HG03439 (cell line): ENCODE measurements at regions not wholly inside any gene's neighbourhood (a gene's known extent, or its start where the extent isn't known, plus 50 kb on each side); places are given as distances from the start of the nearest gene placed in this dataset.
"Not testable (repeated sequence)": the region's sequence is repeated elsewhere in the genome, so short reads cannot be mapped to it uniquely, and the experiment has no call there.

ENCODE experiments used
- ATAC-seq: cut with Tn5 transposase; IDR thresholded peaks from one replicate; pipeline ENCODE4 v1.9.1; 2021; ENCODE audit warnings: mild to moderate bottlenecking, moderate library complexity; ENCODE audit not compliant: unreplicated experiment

- no peak for ATAC-seq
These were observed 203.3 kb upstream of the LMCD1 start for GRCh38 chr3:8298021-8298954.

GRCh38 chr3:8301977-8302735, 199.5 kb upstream of the LMCD1 start:
- no peak for ATAC-seq

GRCh38 chr3:8303466-8303865, 198.2 kb upstream of the LMCD1 start:
- ATAC-seq = no peak

- no peak for ATAC-seq
These were observed 196.3 kb upstream of the LMCD1 start for GRCh38 chr3:8305371-8305770.

- no peak for ATAC-seq
These were observed 194.0 kb upstream of the LMCD1 start for GRCh38 chr3:8307545-8308110.

GRCh38 chr3:8311321-8311720, 190.3 kb upstream of the LMCD1 start:
- no peak for ATAC-seq

- ATAC-seq = no peak
These were observed 188.9 kb upstream of the LMCD1 start for GRCh38 chr3:8312685-8313084.

- ATAC-seq = no peak
These were observed 187.9 kb upstream of the LMCD1 start for GRCh38 chr3:8313560-8314267.

GRCh38 chr3:8315526-8315925, 186.1 kb upstream of the LMCD1 start:
- not testable (repeated sequence) for ATAC-seq

GRCh38 chr3:8317661-8318649, 183.7 kb upstream of the LMCD1 start:
- ATAC-seq = no peak

GRCh38 chr3:8319935-8320634, 181.5 kb upstream of the LMCD1 start:
- ATAC-seq = no peak

GRCh38 chr3:8320711-8321458, 180.7 kb upstream of the LMCD1 start:
- no peak for ATAC-seq

- no peak for ATAC-seq
These were observed 176.9 kb upstream of the LMCD1 start for GRCh38 chr3:8324747-8325146.

- ATAC-seq = no peak
These were observed 176.3 kb upstream of the LMCD1 start for GRCh38 chr3:8325306-8325705.

- ATAC-seq = not testable (repeated sequence)
These were observed 175.8 kb upstream of the LMCD1 start for GRCh38 chr3:8325833-8326232.

- ATAC-seq = no peak
These were observed 173.9 kb upstream of the LMCD1 start for GRCh38 chr3:8327739-8328138.

- no peak for ATAC-seq
These were observed 172.7 kb upstream of the LMCD1 start for GRCh38 chr3:8328967-8329366.

GRCh38 chr3:8329598-8329997, 172.0 kb upstream of the LMCD1 start:
- no peak for ATAC-seq

- no peak for ATAC-seq
These were observed 165.2 kb upstream of the LMCD1 start for GRCh38 chr3:8336456-8336855.
